SK-N-DZ (cell line): ENCODE measurements at regions not wholly inside any gene's neighbourhood (a gene's known extent, or its start where the extent isn't known, plus 50 kb on each side); places are given as distances from the start of the nearest gene placed in this dataset.
"Not testable (repeated sequence)": the region's sequence is repeated elsewhere in the genome, so short reads cannot be mapped to it uniquely, and the experiment has no call there.

ENCODE experiments used
- DNase-seq: peaks from one replicate; pipeline ENCODE4 v3.0.0-alpha.2; 2015; ENCODE audit warnings: low spot score

DNA sequence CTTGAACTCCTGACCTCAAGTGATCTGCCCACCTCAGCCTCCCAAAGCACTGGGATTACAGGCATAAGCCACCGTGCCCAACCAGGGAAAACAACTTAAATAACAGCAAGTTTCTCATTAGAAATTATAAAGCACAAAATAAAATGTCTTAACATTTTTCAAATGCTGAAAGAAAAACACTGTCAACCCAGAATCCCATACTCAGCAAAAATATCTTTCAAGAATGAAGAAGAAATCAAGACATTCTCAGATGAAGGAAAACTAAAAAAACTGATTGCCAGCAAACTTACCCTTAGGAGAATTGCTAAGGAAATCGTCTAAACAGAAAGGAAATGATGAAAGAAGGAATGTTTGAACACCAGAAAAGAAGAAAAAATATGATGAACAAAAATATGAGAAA, 191.1 kb upstream of the NR5A2 start:
- DNase-seq = no peak

DNA sequence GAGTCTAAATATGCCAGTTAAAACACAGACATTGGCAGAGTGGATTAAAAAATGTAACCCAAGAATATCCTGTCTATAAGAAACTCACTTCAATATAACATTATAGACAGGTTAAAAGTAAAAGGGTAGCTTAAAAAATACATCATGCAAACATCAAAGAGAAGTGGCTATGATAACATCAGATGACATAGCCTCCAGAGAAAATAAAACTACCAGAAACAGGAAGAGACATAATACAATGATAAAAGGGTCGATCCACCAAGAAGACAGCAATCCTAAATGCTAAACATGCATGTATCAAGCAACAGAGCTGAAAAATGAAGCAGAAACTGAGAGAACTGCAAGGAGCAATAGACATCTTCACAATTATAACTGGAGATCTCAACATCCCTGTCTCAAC, 190.2 kb upstream of the NR5A2 start:
- DNase-seq = no peak

DNA sequence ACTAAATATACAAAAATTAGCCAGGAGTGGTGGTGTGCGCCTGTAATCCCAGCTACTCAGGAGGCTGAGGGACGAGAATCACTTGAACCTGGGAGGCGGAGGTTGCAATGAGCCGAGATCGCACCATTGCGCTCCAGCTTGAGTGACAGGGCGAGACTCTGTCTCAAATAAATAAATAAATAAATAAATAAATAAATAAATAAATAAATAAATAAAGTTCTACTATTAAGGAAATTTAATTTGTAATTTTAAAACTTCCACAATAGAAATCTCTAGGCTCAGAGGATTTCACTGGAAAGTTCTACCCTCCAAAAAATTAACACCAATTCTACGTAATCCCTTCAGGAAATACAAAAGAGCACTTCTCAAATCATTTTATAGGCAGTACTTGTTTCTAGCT, 187.9 kb upstream of the NR5A2 start:
- DNase-seq = not testable (repeated sequence)

DNA sequence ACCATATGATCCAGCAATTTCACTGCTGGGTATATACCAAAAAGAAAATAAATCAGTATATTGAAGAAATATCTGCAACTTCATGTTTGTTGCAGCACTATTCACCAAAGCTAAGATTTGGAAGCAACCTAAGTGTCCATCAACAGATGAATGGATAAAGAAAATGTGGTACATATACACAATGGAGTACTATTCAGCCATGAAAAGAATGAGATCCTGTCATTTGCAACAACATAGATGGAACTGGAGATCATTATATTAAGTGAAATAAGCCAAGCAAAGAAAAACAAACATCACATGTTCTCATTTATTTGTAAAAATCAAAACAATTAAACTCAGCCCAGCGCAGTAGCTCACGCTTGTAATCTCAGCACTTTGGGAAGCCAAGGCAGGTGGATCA, 184.4 kb upstream of the NR5A2 start:
- DNase-seq = not testable (repeated sequence)

DNA sequence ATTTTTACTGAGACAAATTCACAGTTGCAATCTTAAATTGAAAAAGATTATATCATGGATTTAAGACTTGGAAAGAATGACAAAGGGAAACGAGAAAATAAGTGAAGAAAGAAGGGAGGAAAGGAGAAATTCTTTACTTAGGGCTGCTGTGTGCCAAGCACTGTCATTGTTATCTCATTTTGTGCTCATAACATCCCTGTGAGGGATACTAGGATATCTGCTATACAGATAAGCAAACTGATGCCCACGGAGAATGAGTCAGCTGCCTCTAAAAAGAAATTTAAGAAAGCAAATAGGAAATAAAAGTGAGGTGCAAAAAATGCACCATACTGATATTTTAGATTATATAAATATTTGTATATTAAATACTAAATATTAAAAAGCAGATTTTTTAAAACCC, 183.6 kb upstream of the NR5A2 start:
- no peak for DNase-seq

DNA sequence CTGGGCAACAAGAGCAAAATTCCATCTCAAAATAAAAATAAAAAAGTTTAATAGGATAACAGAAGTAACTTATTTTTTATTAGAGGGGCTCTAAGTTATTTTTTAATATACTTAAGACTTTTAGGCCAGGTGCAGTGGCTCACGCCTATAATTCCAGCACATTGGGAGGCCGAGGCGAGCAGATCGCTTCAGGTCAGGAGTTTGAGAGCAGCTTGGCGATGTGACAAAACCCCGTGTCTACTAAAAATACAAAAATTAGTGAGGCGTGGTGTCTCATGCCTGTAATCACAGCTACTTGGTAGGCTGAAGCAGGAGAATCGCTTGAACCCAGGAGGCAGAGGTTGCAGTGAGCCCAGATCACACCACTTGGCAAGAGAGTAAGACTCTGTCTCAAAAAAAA, 180.5 kb upstream of the NR5A2 start:
- no peak for DNase-seq

DNA sequence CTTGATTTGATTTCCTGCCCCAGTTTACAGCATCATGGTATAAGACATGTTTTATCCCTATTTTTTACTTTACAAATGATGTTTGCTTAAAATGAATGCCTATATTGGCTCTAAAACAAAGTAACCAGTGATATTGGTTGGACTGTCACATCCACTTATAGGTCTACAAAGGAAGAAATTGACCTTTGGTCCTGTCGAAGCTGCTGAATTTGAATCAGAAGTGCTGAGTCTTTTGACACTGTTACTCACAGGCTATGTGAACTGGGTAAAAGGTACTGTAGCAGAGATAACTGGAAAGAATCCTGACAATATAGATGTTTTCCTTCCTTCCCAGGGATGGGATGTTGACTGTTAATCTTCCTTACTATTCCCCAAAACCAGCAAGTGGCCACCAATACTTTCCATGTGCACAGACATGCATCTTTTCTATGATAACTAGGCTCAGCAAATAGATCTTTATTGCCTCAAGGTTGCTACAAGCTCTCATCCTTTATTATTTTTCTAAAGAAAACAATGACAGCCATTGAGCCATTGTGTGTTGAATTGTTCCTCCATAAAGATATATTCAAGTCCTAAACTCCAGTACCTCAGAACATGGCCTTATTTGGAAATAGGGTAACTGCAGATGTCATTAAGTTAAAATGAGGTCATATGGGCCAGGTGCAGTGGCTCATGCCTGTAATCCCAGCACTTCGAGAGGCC, 175.9 kb upstream of the NR5A2 start:
- no peak for DNase-seq

DNA sequence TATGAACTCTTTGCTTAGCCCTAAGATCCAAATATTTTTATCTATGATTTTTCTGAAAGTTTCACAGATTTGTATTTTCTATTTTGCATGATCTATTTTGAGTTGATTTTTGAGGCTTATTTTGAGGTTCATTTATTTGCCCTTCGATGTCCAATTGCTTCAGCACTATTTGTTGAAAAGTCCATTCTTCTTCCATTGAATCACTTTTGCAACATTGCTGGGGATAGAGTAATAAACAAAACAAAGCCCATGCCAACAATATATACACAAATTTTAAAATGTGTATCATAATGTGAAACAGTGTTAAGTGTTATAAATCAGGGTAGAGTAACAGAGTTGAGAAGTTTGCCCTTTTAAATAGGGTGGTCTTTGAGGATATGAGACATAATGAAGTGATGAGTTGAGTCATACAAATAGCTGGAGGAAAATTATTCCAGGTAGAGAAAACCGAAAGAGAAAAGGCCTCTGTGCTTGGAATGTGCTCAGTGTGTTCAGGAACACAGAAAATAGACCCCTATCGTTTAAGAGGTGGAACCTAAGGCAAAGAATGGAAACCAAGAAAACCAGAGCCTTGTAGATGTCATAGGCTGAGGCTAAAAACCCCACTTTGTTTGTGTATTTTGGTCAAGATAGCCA, 172.7 kb upstream of the NR5A2 start:
- no peak for DNase-seq

DNA sequence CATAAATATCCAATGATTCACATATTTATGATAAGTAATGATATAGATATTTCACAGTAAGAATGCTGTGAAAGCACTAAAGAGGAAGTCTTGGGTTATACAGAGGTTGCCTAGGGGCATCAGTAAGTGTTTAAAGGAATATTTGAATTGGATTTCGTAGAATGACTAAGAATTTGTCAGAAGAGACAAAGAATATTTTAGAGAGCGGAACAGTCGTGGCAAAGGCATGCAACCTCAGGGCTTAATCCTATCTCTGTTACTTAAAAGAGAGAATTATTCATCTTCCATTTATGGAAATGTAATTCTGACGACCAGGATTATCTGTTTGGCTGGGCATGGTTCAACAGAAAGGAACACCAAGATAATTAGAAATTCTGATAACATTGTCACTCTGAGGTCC, 171.9 kb upstream of the NR5A2 start:
- no peak for DNase-seq

DNA sequence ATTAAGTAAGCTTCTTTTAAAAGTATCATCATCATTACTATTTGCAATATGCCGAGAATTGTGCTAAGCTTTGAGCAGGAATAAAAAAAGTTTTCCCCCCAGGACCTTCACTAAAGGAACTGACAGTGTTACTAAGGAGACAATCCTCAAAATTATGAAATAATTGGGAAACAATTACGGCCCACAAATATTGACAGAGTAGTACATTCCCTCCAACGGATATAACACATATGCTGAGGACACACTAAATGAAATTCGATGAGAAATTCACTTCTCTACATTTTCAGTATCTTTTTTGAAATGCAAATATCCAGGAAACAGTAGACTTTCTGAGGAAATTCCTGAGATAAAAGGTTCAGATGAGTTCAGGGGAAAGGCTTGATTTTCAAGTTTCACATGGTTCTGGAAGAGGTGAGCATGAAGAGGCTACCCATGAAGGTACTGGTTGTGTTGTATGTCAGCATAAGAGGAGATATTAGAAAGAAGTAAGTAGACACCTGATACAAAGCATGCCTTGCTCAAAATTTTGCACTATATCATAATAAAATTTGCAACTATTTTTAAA, 171.2 kb upstream of the NR5A2 start:
- DNase-seq = no peak

DNA sequence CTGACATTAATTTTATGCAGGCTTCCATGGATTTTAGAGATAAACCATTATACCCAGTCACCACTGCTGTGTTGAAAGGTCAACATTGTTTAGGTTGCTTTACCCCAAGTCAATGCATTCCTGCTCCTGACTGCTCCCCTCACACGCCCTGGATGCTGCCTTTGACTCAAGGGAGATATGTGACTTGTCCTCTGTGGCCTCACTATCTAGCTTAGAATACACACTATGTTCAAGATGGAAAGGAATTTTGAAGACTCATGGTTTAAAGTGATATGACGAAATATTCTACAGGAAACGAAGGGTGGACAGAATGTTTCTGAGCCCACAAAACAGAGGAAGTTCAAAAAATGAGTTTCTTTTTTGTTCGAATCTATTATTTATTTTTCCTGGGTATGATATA, 170.4 kb upstream of the NR5A2 start:
- DNase-seq = no peak

DNA sequence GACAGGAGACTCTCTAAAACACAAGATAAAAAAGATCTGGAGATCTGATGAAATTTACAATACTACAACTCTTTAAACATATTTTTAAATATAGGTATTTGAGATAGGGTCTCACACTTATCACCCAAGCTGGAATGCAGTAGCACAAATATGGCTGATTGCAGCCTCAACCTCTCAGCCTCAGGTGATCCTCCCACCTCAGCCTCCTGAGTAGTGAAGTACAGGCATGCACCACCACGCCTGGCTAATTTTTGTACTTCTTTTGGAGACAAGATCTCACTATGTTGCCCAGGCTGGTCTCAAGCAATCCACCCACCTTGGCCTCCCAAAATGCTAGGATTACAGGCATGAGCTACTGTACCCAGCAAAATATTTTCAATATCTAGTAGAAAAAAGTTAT, 170.0 kb upstream of the NR5A2 start:
- no peak for DNase-seq

DNA sequence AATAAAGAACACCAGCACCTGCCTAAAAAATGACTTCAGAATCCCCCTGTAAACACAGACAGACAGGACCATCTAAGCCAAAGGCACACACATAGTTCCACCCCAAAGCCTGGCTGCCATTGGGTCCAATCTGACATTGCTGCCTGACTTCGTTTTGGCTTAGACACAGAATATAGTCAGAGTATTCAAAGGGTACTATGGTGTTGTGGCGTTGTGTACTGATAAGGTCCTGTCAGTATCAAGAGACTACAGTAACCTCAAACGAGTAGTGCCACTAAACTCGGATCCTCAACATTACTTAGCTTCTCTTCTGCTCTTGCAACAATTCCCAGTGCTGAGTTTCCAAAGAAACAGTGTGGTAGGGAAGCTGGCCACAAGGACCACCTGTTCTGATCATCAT, 169.3 kb upstream of the NR5A2 start:
- no peak for DNase-seq

DNA sequence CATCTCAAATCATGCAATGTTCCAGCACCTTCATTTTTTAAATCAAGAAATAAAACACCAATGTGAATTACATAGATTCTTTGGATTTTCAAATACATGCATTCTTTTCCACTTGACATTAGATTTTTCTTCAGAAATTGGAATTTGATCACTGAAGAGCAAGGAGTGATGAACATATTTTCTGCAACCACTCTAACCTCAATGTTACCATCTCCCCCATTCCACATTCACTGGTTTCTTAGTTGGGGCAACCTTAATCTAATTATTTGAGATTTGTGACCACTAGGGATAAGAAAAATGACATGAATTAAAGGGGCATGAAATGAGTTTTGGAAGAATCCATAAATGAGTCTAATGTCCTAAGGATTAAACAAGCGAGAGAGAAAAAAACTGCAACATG, 168.7 kb upstream of the NR5A2 start:
- no peak for DNase-seq

DNA sequence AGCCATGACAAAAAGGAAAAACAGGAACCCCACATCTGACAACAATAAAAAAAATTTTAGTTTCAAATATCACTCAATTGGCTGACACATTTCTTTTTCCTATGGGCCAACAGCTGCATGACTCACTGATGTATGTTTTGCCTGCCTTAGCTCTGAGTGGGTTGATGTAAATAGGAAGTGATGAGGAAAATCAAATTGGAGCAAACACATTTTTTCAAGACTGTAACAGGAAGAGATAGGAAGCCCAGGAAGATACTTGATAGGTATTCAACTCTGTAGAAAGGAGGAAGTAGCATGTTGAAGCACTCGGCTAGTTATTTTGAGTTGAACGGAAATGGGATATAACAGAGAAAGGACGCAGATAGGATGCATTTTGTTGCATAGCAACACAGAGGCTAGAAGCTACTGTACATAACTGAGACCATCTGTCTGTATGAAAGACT, 168.0 kb upstream of the NR5A2 start:
- DNase-seq = no peak

DNA sequence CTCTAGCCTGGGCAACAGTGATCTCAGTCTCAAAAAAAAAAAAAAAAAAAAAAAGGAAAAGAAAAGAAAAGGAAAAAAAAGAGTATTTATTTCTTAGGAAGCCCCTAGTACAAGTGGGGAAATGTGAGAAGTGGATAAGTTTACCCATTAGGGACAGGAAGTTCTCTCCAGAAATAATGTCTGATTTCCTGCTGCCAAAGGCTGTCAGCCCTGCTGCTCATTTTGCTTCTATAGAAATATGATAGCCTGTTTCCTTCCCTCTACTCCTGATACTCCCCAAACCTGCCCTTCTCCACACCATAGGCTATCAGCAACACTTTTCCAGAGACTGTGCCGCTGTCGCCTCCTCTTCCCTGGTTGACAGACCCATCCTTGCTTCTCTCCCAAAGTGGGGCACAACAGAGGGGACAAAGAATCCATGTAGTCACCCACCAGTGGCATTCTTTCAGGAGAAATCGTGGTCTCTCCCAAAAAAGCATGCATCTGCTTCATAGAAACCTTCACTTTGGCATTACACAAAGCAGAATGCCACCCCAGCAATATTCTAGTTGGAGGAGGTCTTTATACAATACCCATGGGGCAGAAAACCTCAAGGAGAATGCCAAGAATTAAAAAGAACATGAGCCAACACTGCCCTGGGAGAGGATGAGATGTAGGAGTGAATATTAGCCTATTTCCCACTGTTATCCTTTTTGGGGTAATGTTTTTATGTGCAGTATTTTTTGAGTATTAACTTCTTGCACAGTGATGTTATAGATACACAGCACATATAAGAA, 166.3 kb upstream of the NR5A2 start:
- no peak for DNase-seq

DNA sequence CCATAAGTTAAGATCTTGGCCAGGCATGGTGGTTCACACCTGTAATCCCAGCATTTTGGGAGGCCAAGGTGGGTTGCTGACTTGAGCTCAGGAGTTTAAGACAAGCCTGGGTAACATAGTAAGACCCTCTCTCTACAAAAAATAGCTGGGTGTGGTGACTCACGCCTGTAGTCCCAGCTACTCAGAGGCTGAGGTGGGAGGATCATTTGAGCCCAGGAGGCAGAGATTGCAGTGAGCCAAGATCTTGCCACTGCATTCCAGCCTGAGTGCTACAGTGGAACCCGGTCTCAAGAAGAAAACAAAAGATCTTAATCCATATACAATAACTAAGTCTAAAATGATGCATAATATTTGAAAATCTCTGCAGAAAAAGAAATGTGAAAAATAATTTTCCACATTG, 165.5 kb upstream of the NR5A2 start:
- no peak for DNase-seq

DNA sequence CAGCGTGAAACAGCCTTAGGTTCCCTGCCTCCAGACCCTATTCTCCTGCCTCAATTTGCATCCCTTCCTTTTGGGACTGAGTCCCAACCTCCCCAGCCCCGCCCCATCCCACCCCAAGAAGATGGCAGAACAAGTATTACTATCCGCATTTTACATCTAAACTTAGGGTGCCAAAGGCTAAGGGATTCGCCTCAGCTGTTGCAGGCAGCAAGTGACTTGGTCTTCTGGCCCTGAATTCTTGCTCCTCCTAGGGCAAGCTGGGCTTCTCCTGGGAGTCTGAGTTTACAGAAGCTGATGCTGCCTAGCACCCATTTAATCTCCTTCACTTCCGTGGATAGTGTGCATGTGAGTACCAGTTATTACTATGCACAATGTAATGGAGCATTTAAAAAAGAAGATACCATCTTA, 161.3 kb upstream of the NR5A2 start:
- DNase-seq = no peak

DNA sequence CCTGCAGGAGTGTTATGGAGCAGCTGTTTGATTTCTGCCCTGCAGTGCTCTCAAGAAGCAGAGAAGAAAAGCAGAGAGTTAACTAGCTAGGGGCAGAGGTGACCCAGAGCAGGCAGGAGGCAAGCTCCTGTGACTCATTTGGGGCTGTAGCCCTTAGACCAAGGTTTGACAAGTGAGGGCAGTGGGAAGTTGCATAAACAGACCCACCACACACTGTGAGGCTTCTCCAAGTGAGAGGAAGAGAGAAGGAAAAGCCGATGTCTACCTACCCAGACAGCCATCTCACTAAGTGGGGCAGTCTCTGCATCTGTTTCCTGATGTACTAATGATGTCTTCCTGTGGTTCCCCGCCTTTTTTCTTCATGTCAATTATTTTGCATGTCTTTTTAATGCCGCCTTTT, 159.9 kb upstream of the NR5A2 start:
- DNase-seq = no peak

DNA sequence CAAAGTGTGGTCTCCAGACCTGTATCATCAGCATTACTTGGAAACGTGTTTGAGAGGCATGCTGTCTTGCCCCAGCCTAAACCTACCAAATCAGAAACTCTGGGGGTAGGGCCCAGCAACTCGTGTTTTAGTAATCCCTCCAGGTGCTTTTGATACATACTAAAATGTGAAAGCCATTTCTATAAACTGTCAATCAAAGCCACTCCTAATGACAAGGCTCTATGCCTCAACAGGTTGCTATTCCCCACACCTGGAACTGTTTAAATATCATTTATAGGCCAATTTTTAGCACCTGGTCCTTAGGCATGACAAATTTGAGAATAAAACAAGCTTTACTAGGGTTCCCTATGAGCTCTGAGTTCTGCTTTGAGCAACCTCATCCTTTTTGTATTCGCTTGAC, 158.7 kb upstream of the NR5A2 start:
- DNase-seq = no peak

DNA sequence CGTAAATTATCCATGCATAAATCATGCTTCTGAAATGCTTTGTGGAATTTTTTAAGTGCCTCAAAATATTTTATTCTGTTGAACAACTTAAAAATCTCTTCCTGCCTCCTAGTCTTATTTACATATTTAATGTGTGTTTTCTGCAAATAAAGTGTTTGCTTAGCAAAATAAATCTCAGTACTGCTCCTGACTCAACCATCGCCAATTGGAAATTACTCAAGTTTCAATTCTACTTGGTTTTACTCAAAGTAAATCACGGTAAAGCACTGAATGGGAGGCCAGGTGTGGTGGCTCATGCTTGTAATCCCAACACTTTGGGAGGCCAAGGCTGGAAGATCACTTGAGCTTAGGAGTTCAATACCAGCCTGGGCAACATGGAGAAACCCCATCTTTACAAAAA, 152.2 kb upstream of the NR5A2 start:
- no peak for DNase-seq

DNA sequence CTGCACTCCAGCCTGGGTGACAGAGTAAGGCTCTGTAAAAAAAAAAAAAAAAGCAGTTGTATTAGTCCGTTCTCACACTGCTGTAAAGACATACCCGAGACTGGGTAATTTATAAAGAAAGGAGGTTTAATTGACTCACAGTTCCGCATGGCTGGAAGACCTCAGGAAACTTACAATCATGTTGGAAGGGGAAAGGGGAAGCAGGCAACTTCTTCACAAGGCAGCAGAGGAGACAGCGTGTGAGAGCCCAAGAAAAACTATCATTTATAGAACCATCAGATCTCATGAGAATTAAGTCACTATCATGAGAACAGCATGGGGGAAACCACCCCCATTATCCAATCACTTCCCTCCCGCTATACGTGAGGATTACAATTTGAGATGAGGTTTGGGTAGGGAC, 151.7 kb upstream of the NR5A2 start:
- no peak for DNase-seq
